ENCODE measurements at regions not wholly inside any gene's neighbourhood (a gene's known extent, or its start where the extent isn't known, plus 50 kb on each side); places are given as distances from the start of the nearest gene placed in this dataset.

- no peak overlapping the region; the same call in 1 of the 2 replicates for H3K4me2 ChIP-seq (ENCODE audit: low read depth, low read length)
- no peak overlapping the region for H3K4ac ChIP-seq (ENCODE audit: low read depth, low read length)
- no peak overlapping the region for H3K14ac ChIP-seq (replicated peaks; ENCODE audit: low read depth, low read length)
- TF ChIP-seq RCOR1 (IDR thresholded peaks at IDR 0.05; ENCODE audit: insufficient replicate concordance, low read length) (no peak), CEBPB (IDR thresholded peaks at IDR 0.05; ENCODE audit: low read depth, low read length) (peak; percentile 77; the same call in 1 of the 2 replicates)
- H2BK120ac ChIP-seq (ENCODE audit: low read depth, low read length): no peak overlapping the region
- H3K79me1 ChIP-seq (ENCODE audit: low read depth in 1 of 2, low read length in 2 of 2): no peaks in the 10 kb centered on the region
- no peak overlapping the region for H4K5ac ChIP-seq (ENCODE audit: low read depth, low read length)
- H4K8ac ChIP-seq (ENCODE audit: low read depth in 2 of 2, low read length in 2 of 2): no peak overlapping the region
- H3K9me1 ChIP-seq (ENCODE audit: insufficient read depth, low read length): no peaks in the 10 kb centered on the region
- ChIA-PET CTCF (no interaction called here), POLR2A (ENCODE audit: unreplicated experiment) (no interaction called here)
- intact Hi-C loops (cut with micrococcal nuclease): no loop called here
- no peak overlapping the region for H3K23ac ChIP-seq (ENCODE audit: low read depth, low read length)
- H3K56ac ChIP-seq (ENCODE audit: extremely low read depth, insufficient read depth, low read length): no peak overlapping the region
- H3K18ac ChIP-seq (ENCODE audit: low read depth, low read length): no peak overlapping the region
- H3K9ac ChIP-seq (ENCODE audit: low read depth, low read length): no peak overlapping the region
- no peak overlapping the region for H2AK5ac ChIP-seq (ENCODE audit: low read depth, low read length)
- peaks cover 2% of the 10 kb centered on the region for H3K9me3 ChIP-seq (ENCODE audit: control insufficient read depth, insufficient read depth, low read length)
- no peak overlapping the region for H2BK5ac ChIP-seq (ENCODE audit: low read depth, low read length, poor library complexity, severe bottlenecking)
- no peak overlapping the region for H2BK20ac ChIP-seq (ENCODE audit: low read depth, low read length)
- in situ Hi-C loops (cut with MboI; ENCODE audit: low sequenced_read_pairs): no loop called here
- no peak for DNase-seq
- no peak overlapping the region for H4K91ac ChIP-seq (ENCODE audit: insufficient read depth, low read depth, low read length)
- dilution Hi-C loops (cut with HindIII; ENCODE audit: low sequenced_read_pairs, unreplicated experiment): no loop called here
- no TSS peak for BruUV-seq (replicated peaks)
- no peak overlapping the region for H3K4me3 ChIP-seq (ENCODE audit: insufficient read depth, low read depth, low read length)
- no peak overlapping the region for H3K27ac ChIP-seq (ENCODE audit: insufficient read depth, low read length)
- no peak overlapping the region for H2BK15ac ChIP-seq (ENCODE audit: low read depth, low read length)
- H2AFZ ChIP-seq (replicated peaks; ENCODE audit: low read length, poor library complexity): no peak overlapping the region
- H3K4me1 ChIP-seq (ENCODE audit: control insufficient read depth, insufficient read depth, low read length): peaks cover 4% of the 10 kb centered on the region; the same call in 1 of the 2 replicates
- H4K20me1 ChIP-seq (ENCODE audit: insufficient read depth, low read length): no peaks in the 10 kb centered on the region
- ATAC-seq (ENCODE audit: low read depth): no peak
- peaks cover 15% of the 10 kb centered on the region for H3K27me3 ChIP-seq (ENCODE audit: control insufficient read depth, insufficient read depth, low read length)
- no peaks in the 10 kb centered on the region for H3K36me3 ChIP-seq (ENCODE audit: control insufficient read depth, insufficient read depth, low read length)
- no peak overlapping the region for H2AK9ac ChIP-seq (replicated peaks; ENCODE audit: low read depth, low read length, poor library complexity)
- WGBS, 2 experiments (ENCODE audit: extremely low coverage in 2 of 2, insufficient read length in 1 of 2): 39% methylated on average over 15 of the region's 42 CpGs; no CpG with 5 or more reads in 1 of the 2 experiments
Measured at GRCh38 chr14:101364503-101365328, 196.6 kb upstream of the DIO3 start.
